HG03135 (cell line): ENCODE measurements at regions not wholly inside any gene's neighbourhood (a gene's known extent, or its start where the extent isn't known, plus 50 kb on each side); places are given as distances from the start of the nearest gene placed in this dataset.
"Not testable (repeated sequence)": the region's sequence is repeated elsewhere in the genome, so short reads cannot be mapped to it uniquely, and the experiment has no call there.

Source experiments
- ATAC-seq: cut with Tn5 transposase; IDR thresholded peaks from one replicate; pipeline ENCODE4 v1.9.1; 2021; ENCODE audit warnings: mild to moderate bottlenecking, moderate library complexity; ENCODE audit not compliant: unreplicated experiment

DNA sequence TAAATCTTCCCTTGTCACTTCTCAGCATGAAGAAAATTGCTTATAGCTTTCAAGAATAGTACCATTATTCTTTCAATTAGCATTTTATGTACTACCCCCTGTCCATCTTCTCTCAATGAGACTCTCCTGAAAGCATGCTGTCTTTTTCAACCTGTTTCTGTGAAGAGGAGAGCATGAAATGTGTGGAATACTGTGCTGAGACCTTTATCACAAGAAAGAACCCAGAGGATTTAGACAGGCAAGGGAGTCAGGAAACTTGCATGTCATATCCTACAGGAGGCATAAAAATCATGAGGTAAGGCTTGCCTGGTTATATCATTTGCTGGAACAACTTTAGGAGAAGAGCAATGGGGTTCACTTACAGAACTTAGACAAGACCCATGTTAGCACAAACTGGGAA, 56.7 kb upstream of the LPAR1 start:
- ATAC-seq: no peak

DNA sequence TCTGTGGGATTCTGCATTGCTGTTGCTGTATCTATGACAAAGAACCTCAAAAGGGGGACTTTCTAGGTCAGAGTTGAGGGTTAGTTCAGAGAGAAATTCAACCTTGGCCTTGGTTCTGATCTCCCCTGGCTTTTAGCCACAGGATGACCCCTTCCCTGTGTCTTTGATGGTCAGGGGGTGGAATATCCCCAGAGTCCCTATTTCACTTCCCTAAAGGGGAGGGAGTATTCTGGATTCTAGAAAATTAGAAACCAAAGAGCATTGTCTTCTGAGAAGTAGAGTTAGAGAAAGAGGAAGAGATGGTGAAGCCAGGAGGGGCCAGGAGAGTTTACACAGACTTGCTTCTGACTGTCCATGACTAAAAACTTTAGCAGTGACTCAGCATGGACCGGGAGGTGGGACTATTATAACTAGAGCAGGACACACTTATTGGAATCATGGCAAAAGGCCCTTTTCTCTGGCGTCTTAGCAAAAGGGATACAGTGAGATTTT, 56.2 kb upstream of the LPAR1 start:
- no peak for ATAC-seq

DNA sequence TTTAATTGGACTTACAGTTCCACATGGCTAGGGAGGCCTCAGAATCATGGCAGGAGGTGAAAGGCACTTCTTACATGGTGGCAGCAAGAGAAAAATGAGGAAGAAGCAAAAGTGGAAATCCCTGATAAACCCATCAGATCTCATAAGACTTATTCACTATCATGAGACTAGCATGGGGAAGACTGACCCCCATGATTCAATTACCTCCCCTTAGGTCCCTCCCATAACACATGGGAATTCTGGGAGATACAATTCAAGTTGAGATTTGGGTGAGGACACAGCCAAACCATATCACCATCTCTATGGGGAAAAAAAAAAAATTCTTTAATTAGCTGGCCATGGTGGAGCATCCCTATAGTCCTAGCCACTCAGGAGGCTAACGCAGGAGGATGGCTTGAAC, 53.9 kb upstream of the LPAR1 start:
- not testable (repeated sequence) for ATAC-seq
